Calu3 (cell line): ENCODE measurements at regions not wholly inside any gene's neighbourhood (a gene's known extent, or its start where the extent isn't known, plus 50 kb on each side); places are given as distances from the start of the nearest gene placed in this dataset.

Source experiments
- BruUV-seq: library from RNA; stranded (reverse); fragments of 400-500 nt; replicated peaks from 2 replicates; lab custom pipeline; 2021; lab: Mats Ljungman, UMichigan
- CTCF ChIA-PET: fragments of 300-600 bp; sonication (Branson Sonifier 250); formaldehyde crosslinking; loops from one replicate; lab custom pipeline; 2022; ENCODE audit warnings: antibody characterized with exemption; lab: Charles Lee
- DNase-seq: peaks from one replicate; pipeline ENCODE4 v3.0.0; 2022
- H3K27ac Mint-ChIP-seq: one replicate; pipeline ENCODE4 v1.8.0; 2022; ENCODE audit warnings: mixed read lengths; ENCODE audit not compliant: unreplicated experiment
- H3K27me3 Mint-ChIP-seq: one replicate; pipeline ENCODE4 v1.8.0; 2022; ENCODE audit warnings: mixed read lengths; ENCODE audit not compliant: unreplicated experiment
- H3K36me3 Mint-ChIP-seq: one replicate; pipeline ENCODE4 v1.8.0; 2022; ENCODE audit warnings: mild to moderate bottlenecking, moderate library complexity, mixed read lengths; ENCODE audit not compliant: insufficient read depth, unreplicated experiment
- H3K4me1 Mint-ChIP-seq: one replicate; pipeline ENCODE4 v1.8.0; 2022; ENCODE audit warnings: mild to moderate bottlenecking, low read depth, mixed read lengths; ENCODE audit not compliant: unreplicated experiment
- H3K4me3 Mint-ChIP-seq: one replicate; pipeline ENCODE4 v1.8.0; 2022; ENCODE audit warnings: mild to moderate bottlenecking, low read depth, moderate library complexity, mixed read lengths; ENCODE audit not compliant: unreplicated experiment
- H3K9me3 Mint-ChIP-seq: one replicate; pipeline ENCODE4 v1.8.0; 2022; ENCODE audit warnings: low read depth, mixed read lengths; ENCODE audit not compliant: unreplicated experiment
- CTCF ChIP-seq: fragments of 200-600 bp; IDR thresholded peaks from one replicate; pipeline ENCODE4 v1.8.0; 2022; ENCODE audit warnings: antibody characterized with exemption; ENCODE audit not compliant: unreplicated experiment
- intact Hi-C: fragments of 100-400 bp; cut with micrococcal nuclease; formaldehyde crosslinking; loops from one replicate; pipeline ENCODE4 v1.10.0; 2022; ENCODE audit not compliant: unreplicated experiment

GRCh38 chr16:73713778-73714495, 582.7 kb upstream of the PSMD7 start:
- Mint-ChIP-seq H3K36me3 (no peaks in the 10 kb centered on the region), H3K27me3 (peaks cover 38% of the 10 kb centered on the region), H3K4me3 (no peak overlapping the region), H3K27ac (no peak overlapping the region), H3K4me1 (peaks cover 7% of the 10 kb centered on the region), H3K9me3 (no peaks in the 10 kb centered on the region)
- CTCF ChIA-PET = no interaction called here
- peak; percentile 67 for TF ChIP-seq CTCF
- no TSS peak for BruUV-seq
- intact Hi-C loops = loop anchor here (1.0 to 10.0 kb wide), 3 partner anchors 164 to 318 kb away; no protein-coding TSS in a partner anchor
- DNase-seq = peak; percentile 65

GRCh38 chr16:73713251-73713650, 583.4 kb upstream of the PSMD7 start:
- intact Hi-C loops = loop anchor here (5.0 to 10.0 kb wide), 2 partner anchors 242 to 319 kb away; no protein-coding TSS in a partner anchor
- H3K4me3 Mint-ChIP-seq = no peak overlapping the region
- peaks cover 44% of the 10 kb centered on the region for H3K27me3 Mint-ChIP-seq
- CTCF ChIA-PET = no interaction called here
- no peak for DNase-seq
- no peak overlapping the region for H3K27ac Mint-ChIP-seq
- H3K9me3 Mint-ChIP-seq = no peaks in the 10 kb centered on the region
- no peak for TF ChIP-seq CTCF
- peaks cover 7% of the 10 kb centered on the region for H3K4me1 Mint-ChIP-seq
- no peaks in the 10 kb centered on the region for H3K36me3 Mint-ChIP-seq
- BruUV-seq = no TSS peak

- no TSS peak for BruUV-seq
- H3K36me3 Mint-ChIP-seq = no peaks in the 10 kb centered on the region
- TF ChIP-seq CTCF = no peak
- no peaks in the 10 kb centered on the region for H3K4me1 Mint-ChIP-seq
- H3K4me3 Mint-ChIP-seq = no peak overlapping the region
- intact Hi-C loops = loop anchor here (5.0 to 10.0 kb wide), 2 partner anchors 243 to 321 kb away; no protein-coding TSS in a partner anchor
- peaks cover 58% of the 10 kb centered on the region for H3K27me3 Mint-ChIP-seq
- no peak for DNase-seq
- CTCF ChIA-PET = interaction anchor here (0.6 kb wide), 1 partner anchor 522 kb away, joined by 3 read pairs; no protein-coding TSS in a partner anchor
- no peaks in the 10 kb centered on the region for H3K9me3 Mint-ChIP-seq
- H3K27ac Mint-ChIP-seq = no peak overlapping the region
Observed at GRCh38 chr16:73711406-73712080, 585.1 kb upstream of the PSMD7 start.

GRCh38 chr16:73710526-73710925, 586.1 kb upstream of the PSMD7 start:
- CTCF ChIA-PET = interaction anchor here (0.6 kb wide), 1 partner anchor 1506 kb away, joined by 4 read pairs; no protein-coding TSS in a partner anchor

More at GRCh38 chr16:73710526-73710925, 586.1 kb upstream of the PSMD7 start:
- TF ChIP-seq CTCF = no peak
- Mint-ChIP-seq H3K9me3 (peaks cover 2% of the 10 kb centered on the region), H3K27me3 (peaks cover 68% of the 10 kb centered on the region), H3K4me3 (no peak overlapping the region), H3K36me3 (no peaks in the 10 kb centered on the region), H3K4me1 (no peaks in the 10 kb centered on the region), H3K27ac (no peak overlapping the region)
- no peak for DNase-seq
- intact Hi-C loops = loop anchor here (5.0 to 10.0 kb wide), 2 partner anchors 244 to 322 kb away; no protein-coding TSS in a partner anchor
- BruUV-seq = no TSS peak
